Fibroblast of the aortic adventitia (primary cell): ENCODE measurements at regions not wholly inside any gene's neighbourhood (a gene's known extent, or its start where the extent isn't known, plus 50 kb on each side); places are given as distances from the start of the nearest gene placed in this dataset.

Experiments
- DNase-seq: peaks from one replicate; pipeline ENCODE4 v3.0.0-alpha.2; 2010; ENCODE audit warnings: low read depth
- H3K4me3 ChIP-seq: 2 replicates; pipeline ENCODE4 v1.5.1; 2011; ENCODE audit warnings: low read depth, mild to moderate bottlenecking, control low read depth, low read length, moderate library complexity
- CTCF ChIP-seq: IDR thresholded peaks from 2 replicates; pipeline ENCODE4 v1.5.1; 2011; ENCODE audit warnings: mild to moderate bottlenecking, low read length, control low read depth, inconsistent platforms; ENCODE audit not compliant: insufficient read depth

GRCh38 chr13:100825557-100825956 lies 151.0 kb upstream of the TMTC4 start:
- peak; percentile 79 for DNase-seq
- TF ChIP-seq CTCF, result no peak
- no peak overlapping the region for H3K4me3 ChIP-seq

- peak; percentile 39 for DNase-seq
- no peak overlapping the region for H3K4me3 ChIP-seq
- no peak for TF ChIP-seq CTCF
These were observed 149.8 kb upstream of the TMTC4 start for GRCh38 chr13:100824366-100824765.

GRCh38 chr13:100823448-100823847 lies 148.9 kb upstream of the TMTC4 start:
- DNase-seq, result no peak
- no peak for TF ChIP-seq CTCF
- no peak overlapping the region for H3K4me3 ChIP-seq

- TF ChIP-seq CTCF, result no peak
- no peak for DNase-seq
These were observed 148.4 kb upstream of the TMTC4 start for GRCh38 chr13:100822871-100823443.

GRCh38 chr13:100818711-100819110 lies 144.1 kb upstream of the TMTC4 start:
- H3K4me3 ChIP-seq, result no peak overlapping the region
- DNase-seq, result peak; percentile 85
- TF ChIP-seq CTCF, result no peak

More at GRCh38 chr13:100822871-100823443, 148.4 kb upstream of the TMTC4 start:
- no peak overlapping the region for H3K4me3 ChIP-seq

GRCh38 chr13:100817928-100818327 lies 143.3 kb upstream of the TMTC4 start:
- no peak for TF ChIP-seq CTCF
- DNase-seq, result no peak
- H3K4me3 ChIP-seq, result no peak overlapping the region

GRCh38 chr13:100815476-100816046 lies 141.0 kb upstream of the TMTC4 start:
- peak; percentile 69 for DNase-seq
- no peak overlapping the region for H3K4me3 ChIP-seq
- no peak for TF ChIP-seq CTCF
